GM13976 (cell line): ENCODE measurements at regions not wholly inside any gene's neighbourhood (a gene's known extent, or its start where the extent isn't known, plus 50 kb on each side); places are given as distances from the start of the nearest gene placed in this dataset.

Experiments
- DNase-seq: peaks from one replicate; pipeline ENCODE4 v3.0.0; 2012; ENCODE audit warnings: low spot score
- in situ Hi-C: fragments of 300-500 bp; cut with MboI; formaldehyde crosslinking; loops from one replicate; pipeline ENCODE4 v1.12.0; 2022; ENCODE audit warnings: low sequenced_read_pairs, mixed read lengths, inconsistent platforms; ENCODE audit not compliant: unreplicated experiment
- TF ChIP-seq, protein P1 (sequence below): IDR thresholded peaks from 2 replicates; pipeline ENCODE4 v1.5.1; 2012; ENCODE audit warnings: borderline replicate concordance, mild to moderate bottlenecking; ENCODE audit not compliant: insufficient read depth; ENCODE audit errors: extremely low read depth, missing control alignments, control extremely low read depth

DNA sequence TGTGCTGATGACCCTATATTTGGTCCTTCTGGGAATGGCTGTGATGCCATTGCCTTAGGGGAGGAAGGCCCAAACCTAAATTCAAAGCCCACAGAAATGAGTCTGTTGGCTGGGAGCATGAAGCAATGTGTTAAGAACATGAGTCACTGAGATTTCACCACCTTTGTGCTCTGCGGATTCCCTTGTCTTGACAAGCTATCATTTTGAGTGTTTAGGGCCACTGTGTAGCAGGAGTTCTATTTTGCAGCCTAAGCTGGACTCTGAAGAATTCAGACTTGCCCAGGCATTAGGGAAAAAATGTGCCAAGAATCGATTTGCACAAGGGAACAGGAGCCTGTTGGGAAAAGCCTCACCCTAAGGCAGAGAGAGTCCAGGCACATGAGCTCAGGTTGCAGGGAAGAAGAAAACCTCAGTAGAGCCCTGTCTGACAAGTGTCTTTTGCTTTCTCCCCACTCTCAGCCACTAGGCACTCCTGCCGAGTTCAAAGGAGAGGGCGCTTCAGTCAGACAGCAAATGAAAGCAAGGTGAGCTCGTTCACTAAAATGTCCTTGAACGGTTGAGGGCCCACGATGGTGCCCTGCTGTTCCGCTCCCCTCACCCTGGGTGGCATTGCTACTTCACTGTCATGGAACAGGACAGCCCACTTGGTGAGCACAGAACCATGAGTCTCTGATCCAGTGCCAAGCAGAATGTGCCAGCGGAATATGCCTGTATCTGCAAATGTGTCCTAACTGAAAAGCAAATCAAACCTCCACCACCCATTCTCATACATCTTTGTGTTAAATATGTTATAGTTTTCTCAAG lies 93.6 kb downstream of the PRLHR start:
- in situ Hi-C loops: no loop called here
- no peak for DNase-seq
- TF ChIP-seq, protein P1, sequence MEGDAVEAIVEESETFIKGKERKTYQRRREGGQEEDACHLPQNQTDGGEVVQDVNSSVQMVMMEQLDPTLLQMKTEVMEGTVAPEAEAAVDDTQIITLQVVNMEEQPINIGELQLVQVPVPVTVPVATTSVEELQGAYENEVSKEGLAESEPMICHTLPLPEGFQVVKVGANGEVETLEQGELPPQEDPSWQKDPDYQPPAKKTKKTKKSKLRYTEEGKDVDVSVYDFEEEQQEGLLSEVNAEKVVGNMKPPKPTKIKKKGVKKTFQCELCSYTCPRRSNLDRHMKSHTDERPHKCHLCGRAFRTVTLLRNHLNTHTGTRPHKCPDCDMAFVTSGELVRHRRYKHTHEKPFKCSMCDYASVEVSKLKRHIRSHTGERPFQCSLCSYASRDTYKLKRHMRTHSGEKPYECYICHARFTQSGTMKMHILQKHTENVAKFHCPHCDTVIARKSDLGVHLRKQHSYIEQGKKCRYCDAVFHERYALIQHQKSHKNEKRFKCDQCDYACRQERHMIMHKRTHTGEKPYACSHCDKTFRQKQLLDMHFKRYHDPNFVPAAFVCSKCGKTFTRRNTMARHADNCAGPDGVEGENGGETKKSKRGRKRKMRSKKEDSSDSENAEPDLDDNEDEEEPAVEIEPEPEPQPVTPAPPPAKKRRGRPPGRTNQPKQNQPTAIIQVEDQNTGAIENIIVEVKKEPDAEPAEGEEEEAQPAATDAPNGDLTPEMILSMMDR: no peak

DNA sequence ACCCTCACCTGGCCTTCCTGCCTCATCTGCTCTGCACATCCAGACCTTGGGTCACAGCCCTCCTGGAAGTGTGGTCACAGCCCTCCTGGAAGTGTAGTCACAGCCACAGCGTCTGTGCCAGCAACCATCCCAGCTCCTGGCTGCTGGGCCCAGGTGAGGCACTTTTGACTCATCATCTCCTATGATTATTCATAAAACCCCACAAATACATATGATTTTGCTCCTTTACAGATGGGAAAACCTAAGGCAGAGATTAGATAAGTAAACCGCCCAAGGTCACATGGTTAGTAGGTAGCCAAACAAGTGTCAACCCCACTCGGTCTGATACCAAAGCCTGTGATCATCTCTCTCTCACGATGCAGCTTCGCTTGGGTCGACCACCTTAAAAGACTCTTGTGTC lies 94.3 kb downstream of the PRLHR start:
- TF ChIP-seq, protein P1: no peak
- no peak for DNase-seq
- in situ Hi-C loops: no loop called here

DNA sequence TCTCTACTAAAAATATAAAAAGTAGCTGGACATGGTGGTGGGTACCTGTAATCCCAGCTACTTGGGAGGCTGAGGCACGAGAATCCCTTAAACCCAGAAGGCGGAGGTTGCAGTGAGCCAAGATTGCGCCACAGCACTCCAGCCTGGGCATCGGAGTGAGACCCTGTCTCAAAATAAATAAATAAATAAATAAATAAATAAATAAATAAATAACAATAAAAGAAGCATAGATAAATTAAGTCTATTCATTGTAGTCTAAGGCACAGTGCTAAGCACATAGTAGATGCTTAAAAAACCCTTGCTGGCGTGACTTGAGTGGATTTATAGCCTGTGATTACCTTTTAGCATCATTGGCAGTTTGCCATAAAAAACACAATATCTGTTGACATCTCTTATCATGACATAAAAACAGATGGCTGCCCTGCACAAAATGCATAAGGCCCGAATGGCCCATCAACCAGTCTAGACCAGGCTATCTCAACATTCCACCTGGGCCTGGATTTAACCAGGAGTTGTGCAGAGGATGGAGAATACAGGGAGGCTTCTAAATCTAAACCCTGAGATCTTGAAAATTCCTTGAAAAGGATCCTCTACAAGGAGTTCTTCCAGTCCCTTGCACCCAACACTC lies 94.9 kb downstream of the PRLHR start:
- no peak for DNase-seq
- in situ Hi-C loops: no loop called here
- TF ChIP-seq, protein P1: no peak

DNA sequence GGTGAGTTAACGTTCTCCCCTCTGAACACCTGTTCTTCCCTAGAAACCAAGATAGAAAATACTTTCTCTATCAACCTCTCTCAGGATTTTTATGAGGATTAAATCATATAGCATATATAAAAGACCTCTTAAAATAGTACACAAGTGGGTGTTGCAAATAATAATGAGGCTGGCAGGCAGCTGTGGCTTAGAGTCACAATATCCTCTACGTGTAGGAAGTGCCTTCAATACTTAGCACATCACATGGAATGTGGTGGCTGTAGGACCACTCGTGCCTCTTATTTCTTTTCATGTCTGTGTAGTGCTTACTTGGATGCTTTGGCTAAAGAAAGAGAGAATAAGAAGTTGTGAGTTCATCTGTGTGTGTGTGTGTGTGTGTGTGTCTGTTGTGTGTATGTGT lies 96.3 kb downstream of the PRLHR start:
- DNase-seq: no peak
- TF ChIP-seq, protein P1: no peak
- in situ Hi-C loops: no loop called here

DNA sequence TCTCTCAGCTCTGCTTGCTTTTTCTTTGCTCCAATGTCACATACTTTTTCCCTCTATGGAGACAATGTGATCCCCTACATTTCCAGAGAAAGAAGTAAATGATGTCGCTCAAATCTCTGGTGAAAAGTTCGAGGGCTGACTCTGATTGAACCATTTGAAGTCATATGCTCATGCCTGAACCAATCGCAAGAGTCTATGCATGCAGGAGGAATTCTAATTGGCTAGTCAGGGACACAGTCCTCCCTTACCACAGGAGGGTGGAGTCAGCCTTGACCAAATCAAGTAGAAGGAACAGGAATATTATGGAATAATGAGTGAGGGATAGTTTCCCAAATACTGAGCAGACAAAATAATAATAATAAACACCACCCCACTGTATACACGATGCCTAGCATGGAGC lies 96.8 kb downstream of the PRLHR start:
- TF ChIP-seq, protein P1: no peak
- DNase-seq: no peak
- in situ Hi-C loops: no loop called here

DNA sequence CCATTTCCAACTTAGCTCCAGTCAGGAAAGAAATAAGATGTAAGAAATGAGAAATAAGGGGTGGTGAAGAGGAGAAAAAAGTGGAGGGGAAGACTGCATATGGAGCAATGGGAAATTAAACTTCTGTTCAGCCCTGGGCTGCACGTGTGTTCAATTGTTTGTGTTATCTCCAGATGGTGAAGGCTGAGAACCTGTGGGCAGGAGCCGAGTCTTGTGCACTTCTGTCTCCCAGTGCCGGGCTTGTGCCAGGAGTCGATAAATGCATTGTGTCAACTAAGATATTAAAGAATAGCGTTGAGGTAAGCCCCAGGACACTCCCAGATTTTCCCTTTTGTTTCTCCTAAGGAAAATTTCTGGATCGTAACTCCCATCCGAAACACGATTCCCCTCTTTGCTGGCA lies 98.2 kb downstream of the PRLHR start:
- TF ChIP-seq, protein P1: no peak
- no peak for DNase-seq
- in situ Hi-C loops: no loop called here
